Superior temporal gyrus (tissue), 1 donor: ENCODE measurements at regions not wholly inside any gene's neighbourhood (a gene's known extent, or its start where the extent isn't known, plus 50 kb on each side); places are given as distances from the start of the nearest gene placed in this dataset.

ENCODE experiments used
- DNase-seq: peaks from one replicate; pipeline ENCODE4 v3.0.0-alpha.2; 2016; ENCODE audit errors: extremely low spot score

DNA sequence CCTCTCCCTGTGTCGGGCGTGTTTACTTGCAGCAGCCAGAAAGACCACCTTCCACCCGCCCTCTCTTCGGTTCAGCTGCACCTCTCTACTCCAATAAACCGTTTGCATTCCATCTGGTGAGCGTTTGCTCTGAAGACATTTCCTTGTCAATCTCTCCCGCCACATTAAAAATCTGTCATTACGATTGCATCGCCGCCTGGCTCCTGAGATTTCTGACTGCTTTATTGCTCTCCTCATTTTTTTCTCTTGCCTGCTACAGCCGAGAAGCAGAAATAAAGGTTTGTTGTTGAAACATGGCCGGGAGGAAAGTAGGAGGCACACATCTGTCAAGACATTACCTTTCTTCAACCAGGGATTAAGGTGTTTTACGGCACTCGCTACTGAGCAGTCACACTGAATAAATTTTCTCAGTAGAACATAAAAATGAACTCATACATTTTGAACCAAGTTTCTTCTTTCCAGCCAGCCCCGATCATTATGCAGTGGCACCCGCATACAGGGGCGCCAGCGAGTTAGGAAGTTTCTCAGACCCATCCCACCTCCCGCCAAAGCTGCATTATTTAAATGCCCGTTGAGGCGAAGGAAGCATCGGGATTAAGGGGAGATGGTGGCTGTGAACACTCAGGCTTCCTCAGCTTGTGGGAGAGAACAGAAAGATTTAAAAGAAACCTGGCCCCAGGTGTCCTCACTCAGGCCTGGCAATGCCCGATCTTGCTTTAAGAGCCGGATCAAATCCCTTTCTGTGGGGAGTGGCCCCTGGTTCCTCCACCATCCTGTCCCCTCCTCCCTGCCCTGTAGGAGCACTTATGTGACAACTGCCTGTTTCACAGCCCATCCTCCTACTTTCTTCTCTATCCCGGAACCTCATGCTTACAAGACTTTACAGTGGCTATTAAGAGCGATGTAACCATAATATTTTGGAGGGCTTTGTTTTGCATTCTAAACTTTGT lies 1108.9 kb downstream of the BCL11B start:
- no peak for DNase-seq

DNA sequence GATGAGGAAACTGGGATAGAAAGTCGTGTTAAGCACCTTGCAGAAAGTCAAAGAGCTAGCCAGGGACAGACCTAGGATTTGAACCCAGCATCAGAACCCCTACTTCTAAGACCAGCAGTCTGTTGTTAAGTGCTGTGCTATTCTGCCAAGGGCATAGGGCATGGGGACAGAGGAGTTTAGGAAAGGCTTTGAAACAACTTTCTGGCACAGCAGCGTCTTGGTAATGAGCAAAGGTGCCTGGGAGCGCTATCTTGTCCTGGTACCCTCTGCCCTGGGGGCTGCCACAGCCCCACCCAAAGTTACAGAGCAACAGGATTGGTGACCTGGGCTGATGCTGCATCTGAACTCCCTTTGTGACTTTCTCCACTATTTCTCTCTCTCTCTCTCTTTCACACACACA lies 1108.1 kb downstream of the BCL11B start:
- no peak for DNase-seq

- DNase-seq, result no peak
Observed at GRCh38 chr14:98165976-98166375, 1106.0 kb downstream of the BCL11B start.

GRCh38 chr14:98167275-98167674 lies 1104.7 kb downstream of the BCL11B start:
- no peak for DNase-seq

DNA sequence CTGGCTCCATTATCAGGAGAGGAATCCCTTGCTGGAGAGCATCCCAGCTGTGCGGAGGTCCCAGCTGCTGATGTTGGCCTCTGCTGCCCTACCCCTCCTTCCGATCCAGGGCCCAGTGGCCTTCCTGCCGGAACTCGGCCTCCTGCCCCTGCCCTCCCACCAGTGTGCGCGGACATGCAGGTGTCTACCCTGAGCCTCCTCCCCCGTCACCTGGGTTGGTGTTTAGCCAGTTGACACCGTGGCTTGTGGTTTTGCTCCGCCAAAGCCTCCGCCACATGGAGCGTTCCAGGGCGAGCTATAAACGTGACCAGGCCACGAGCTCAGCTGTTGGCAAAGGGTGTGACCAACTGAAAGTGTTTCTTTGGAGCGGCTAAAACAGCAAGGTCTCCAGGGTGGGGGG lies 1104.3 kb downstream of the BCL11B start:
- no peak for DNase-seq

DNA sequence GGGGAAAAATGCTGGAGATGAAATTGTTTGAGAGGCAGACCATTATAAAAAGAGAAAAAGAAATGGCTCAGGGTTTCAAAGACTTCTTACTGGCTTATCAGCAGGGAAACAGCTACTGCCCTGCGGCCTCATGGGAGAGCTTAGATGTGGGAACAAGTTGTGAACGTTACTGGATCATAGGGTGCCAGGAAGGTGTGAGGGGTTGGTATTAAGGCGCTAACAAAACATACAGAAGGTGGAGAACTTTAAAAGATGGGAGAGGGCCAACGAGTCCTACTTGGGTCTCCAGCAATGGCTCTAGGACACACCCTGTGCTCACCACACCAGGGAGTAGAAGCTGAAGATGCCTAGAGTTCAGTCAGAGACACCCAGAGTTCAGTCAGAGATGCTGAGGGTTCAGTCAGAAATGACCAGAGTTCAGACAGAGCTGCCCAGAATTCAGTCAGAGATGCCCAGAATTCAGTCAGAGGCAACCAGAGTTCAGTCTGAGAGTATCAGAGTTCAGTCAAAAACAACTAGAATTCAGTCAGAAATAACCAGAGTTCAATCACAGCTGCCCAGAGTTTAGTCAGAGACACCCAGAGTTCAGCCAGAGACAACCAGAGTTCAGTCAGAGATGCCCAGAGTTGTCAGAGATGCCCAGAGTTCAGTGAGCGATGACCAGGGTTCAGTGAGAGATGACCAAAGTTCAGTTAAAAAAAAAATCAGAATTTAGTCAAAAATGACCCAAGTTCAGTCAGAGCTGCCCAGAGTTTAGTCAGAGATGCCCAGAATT lies 1103.6 kb downstream of the BCL11B start:
- no peak for DNase-seq

DNA sequence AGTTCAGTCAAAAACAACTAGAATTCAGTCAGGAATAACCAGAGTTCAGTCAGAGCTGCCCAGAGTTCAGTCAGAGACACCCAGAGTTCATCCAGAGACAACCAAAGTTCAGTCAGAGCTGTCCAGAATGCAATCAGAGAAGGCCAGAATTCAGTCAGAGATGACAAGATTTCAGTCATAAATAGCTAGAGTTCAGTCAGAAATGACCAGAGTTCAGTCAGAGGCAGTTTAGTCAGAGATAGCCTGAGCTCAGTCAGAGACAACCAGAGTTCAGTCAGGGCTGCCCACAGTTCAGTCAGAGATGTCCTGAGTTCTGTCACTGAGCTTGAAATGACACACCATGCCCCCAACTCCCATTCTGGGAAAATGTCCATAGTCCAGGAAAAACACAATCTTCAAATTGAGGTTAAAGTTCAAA lies 1102.8 kb downstream of the BCL11B start:
- DNase-seq, result no peak

GRCh38 chr14:98170575-98170974 lies 1101.4 kb downstream of the BCL11B start:
- DNase-seq, result no peak

DNA sequence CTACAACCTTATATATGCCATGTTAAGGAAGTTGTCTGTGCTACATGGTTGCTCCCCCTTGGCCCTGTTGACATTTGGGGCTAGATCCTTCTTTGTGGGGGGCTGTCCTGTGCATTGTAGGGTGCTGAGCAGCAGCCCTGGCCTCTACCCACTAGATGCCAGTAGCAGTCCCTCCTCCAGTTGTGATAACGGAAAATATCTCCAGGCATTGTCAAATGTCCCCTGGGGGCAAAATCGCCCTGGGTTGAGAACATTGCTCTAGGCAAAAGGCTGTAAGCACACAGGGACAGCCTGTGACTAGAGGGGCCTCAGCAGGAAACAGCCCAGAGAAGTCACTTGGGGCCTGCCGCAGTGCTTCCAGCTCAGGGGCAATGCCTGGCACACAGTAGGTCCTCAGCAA lies 1100.3 kb downstream of the BCL11B start:
- no peak for DNase-seq

- no peak for DNase-seq
Observed at GRCh38 chr14:98172243-98172778, 1099.7 kb downstream of the BCL11B start.

GRCh38 chr14:98173305-98173704 lies 1098.7 kb downstream of the BCL11B start:
- no peak for DNase-seq

GRCh38 chr14:98174041-98174440 lies 1098.0 kb downstream of the BCL11B start:
- no peak for DNase-seq

GRCh38 chr14:98175436-98175835 lies 1096.6 kb downstream of the BCL11B start:
- DNase-seq, result no peak

GRCh38 chr14:98175881-98176280 lies 1096.1 kb downstream of the BCL11B start:
- DNase-seq, result no peak

GRCh38 chr14:98176892-98177291 lies 1095.1 kb downstream of the BCL11B start:
- DNase-seq, result no peak

DNA sequence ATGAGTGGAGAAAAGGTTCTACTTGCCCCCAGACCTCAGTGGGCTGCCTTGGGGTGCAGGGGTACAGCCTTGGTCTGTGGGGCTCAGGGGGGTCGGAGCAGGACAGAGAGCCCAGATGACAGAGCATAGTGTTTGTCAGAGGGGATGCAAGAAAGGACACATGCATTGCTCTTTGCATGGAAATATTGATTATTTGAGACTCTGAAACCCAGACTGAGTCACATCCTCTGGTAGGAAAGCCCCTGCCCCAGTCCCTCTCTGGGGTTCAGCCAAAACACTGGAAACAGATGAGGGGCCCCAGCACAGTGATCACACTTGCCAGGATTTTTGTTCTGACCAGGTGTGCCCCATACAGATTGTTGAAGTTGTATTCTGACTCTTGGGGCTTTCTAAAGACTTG lies 1094.4 kb downstream of the BCL11B start:
- DNase-seq, result no peak

GRCh38 chr14:98181241-98181640 lies 1090.8 kb downstream of the BCL11B start:
- no peak for DNase-seq

DNA sequence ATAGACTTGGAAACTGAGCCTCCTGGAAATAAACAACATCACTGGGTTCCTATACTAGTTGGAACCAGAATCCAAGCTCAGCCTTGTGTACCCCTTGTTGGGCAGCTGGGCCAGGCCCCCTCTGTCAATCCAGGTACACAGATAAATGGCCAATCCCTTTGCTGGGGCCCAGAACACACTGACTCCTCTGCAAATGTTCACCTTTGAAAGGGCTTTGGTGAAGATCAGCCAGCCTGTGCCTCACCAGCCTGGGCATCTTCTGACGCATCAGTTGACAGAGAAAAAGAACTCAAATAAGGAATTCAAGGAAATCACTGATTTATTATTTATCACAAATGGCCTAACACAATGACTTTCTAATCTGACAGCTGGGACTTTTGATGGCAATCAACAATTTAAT lies 1090.2 kb downstream of the BCL11B start:
- no peak for DNase-seq

- no peak for DNase-seq
Observed at GRCh38 chr14:98182393-98183055, 1089.5 kb downstream of the BCL11B start.

DNA sequence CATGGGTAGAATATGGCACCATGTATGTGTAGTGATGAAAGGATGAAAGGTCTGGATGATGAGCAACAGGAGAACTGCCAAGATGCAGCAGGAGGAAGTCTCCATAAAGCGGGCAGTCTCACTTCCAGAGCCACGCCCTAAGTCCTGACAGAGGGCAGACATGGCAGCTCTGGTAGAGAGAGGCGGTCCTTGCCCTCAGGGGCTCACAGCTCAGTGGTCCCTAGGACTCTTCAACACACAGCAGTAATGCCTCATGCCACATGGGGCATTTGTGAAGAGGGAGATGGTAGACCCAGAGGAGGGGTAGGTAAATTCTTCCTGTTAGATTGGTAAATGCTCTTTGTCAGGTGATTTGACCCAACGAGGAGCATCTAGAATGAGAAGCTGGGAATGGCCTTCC lies 1088.4 kb downstream of the BCL11B start:
- no peak for DNase-seq

- DNase-seq, result no peak
Observed at GRCh38 chr14:98184457-98184856, 1087.5 kb downstream of the BCL11B start.

DNA sequence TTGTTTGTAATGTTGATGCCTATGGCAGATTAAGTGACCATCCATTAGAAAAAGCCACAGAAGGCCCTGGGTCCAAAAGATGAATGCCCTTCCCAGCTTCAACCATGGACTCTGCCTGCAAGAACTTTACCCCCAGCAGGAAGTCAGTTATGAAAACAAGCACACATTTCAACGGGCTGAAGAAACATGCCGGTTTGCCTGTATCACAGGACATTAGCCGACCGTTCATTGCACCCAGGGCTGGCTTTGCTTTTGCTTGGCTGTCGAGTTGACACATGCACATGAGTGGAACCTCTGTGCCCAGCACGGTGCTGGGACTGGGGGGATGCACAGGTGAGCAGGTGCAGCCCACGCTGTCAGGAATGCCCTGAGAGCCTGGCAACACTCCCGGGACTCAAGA lies 1087.0 kb downstream of the BCL11B start:
- no peak for DNase-seq
